NB4 (cell line): ENCODE measurements at regions not wholly inside any gene's neighbourhood (a gene's known extent, or its start where the extent isn't known, plus 50 kb on each side); places are given as distances from the start of the nearest gene placed in this dataset.

Experiments
- CTCF ChIP-seq: IDR thresholded peaks from one replicate; pipeline ENCODE4 v1.5.1; 2012; ENCODE audit warnings: low read depth, low read length
- MYC ChIP-seq: IDR thresholded peaks from 2 replicates; pipeline ENCODE4 v1.6.1; 2011; ENCODE audit warnings: low read depth, low read length
- POLR2A ChIP-seq: IDR thresholded peaks from 2 replicates; pipeline ENCODE4 v1.6.1; 2011; ENCODE audit warnings: mild to moderate bottlenecking; ENCODE audit not compliant: insufficient read length; ENCODE audit errors: extremely low read depth

GRCh38 chr11:81246941-81247340 is 1486.7 kb downstream of the FAM181B start:
- no peak for TF ChIP-seq MYC
- TF ChIP-seq POLR2A: no peak
- TF ChIP-seq CTCF: no peak
